ENCODE measurements at regions not wholly inside any gene's neighbourhood (a gene's known extent, or its start where the extent isn't known, plus 50 kb on each side); places are given as distances from the start of the nearest gene placed in this dataset.
"Not testable (repeated sequence)": the region's sequence is repeated elsewhere in the genome, so short reads cannot be mapped to it uniquely, and the experiment has no call there.

DNA sequence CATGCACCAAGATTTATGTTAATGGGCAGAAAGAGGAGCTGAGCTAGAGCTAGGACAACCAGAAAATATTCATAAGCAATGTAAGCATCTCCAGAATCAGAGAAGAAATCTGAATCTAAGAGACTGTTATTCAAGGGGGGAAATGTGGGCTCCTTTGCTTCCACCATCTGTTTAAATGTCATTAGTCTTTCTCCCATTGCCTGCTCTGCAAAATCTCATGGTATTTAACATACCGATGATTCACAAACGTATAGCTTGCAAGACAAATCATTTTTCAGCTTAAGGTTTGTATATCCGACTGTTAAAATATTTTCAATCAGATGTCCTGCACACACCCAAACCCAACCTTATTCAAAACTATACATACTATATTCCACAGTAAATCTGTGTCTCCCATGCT, 133.4 kb upstream of the TACR3 start:
- DNase-seq = no peak

DNA sequence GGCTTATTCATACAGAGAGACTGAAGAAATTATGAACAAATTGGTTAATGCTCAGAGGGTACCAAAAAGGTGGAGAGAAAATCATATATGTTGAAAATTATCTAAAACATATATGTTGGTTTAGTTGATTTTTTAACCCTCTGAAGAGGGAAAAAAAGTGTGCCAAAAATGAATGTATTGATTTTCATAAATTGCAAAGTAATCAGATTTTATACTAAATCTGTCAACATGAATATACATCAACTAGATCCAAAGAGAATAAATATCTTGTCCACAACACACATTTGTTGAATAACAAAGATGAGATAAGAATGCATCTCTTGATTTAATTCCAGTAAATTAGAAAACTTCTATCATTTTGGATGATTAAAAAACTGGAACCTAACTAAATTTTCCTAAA, 125.3 kb upstream of the TACR3 start:
- DNase-seq = no peak

DNA sequence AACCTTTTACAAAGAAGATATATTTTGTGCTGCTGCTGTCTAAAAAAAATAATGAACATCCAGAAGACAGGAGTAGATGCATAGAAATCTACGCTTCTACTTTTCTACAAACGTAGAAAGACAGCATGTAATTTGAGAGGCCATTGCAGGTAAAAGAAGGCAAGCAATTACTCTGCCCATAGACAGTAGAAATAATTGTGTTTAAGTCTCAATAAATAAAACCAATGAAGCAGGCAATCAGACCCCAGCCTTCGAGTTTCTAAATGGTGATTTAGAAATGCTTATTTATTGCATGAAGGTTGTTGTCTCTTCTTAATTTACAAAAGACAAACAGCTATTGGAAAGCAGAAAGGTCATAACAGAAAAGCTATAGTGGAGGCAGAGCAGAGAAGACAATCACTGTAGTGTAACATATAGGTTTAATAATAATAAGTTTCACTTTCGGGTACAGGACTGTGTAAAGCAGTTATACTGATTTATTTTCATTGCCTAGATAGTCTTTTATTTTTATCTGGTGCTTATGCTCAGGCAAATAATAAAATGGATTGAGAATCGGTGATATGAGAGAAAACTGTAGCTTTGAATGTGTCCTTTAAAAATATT, 123.0 kb upstream of the TACR3 start:
- no peak for DNase-seq

DNA sequence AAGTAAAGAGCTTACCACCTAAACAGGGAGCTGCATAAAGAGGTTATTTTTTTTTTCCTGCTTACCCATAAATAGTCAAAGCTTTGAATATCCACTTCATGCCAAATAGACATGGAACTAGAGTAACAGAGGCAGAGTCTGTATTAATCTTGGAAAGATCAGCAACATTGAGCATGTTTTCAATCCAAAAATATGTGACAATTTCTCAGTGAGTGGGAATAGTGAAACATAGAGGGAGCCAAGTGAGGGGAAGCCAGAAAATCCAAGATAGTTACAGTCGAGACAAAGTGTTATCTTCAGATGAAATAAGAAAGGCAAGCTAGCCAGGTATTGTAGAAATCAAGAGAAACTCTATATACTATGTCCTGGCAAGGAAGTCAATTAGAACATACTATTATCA, 122.3 kb upstream of the TACR3 start:
- no peak for DNase-seq

DNA sequence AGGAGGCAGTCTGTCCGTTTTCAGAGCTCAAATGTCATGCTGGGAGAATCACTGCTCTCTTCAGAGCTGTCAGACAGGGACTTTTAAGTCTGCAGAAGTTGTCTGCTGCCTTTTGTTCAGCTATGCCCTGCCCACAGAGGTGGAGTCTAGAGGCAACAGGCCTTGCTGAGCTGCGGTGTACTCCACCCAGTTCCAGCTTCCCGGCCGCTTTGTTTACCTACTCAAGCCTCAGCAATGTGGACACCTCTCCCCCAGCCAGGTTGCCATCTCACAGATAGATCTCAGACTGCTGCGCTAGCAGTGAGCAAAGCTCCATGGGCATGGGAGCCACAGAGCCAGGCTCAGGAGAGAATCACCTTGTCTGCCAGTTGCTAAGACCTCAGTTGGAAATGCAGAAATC, 90.5 kb upstream of the TACR3 start:
- not testable (repeated sequence) for DNase-seq

DNA sequence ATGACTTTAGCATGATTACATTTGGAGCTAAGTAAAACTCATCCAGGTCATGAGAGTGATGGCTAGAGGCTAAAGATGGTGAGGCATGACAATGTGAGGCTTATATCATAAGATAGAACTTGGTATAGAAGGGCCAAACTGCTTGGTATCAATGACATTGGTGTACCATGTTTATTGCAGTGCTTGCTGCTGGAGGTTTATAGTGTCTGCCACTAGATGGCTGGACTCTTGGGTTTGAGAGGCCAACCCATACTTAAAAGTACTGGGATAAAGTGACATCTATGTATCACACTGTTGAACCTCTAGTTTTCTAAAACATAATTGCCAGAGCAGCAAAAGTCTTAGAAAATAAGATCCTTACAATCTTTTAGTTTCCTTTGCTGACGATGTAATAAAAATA, 83.0 kb upstream of the TACR3 start:
- DNase-seq = no peak

DNA sequence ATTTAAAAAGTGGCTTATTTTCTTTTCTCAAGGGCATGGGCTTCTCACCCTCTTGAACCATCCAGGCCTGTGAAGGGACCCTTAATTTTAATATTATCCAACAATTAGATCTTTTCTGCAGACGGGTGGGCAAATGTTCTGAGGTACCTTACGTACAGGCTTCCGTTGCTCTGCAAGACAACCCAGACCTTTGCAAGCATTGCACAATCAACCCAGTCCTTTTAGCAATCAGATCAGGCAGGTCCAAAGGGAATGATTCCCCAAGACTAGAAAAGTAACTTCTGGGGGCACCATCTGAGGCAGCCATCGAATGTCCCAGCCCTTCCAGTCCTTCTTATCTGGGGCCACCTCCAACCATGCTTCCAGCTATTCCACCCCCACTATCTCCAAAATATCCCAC, 67.3 kb upstream of the TACR3 start:
- DNase-seq = no peak

DNA sequence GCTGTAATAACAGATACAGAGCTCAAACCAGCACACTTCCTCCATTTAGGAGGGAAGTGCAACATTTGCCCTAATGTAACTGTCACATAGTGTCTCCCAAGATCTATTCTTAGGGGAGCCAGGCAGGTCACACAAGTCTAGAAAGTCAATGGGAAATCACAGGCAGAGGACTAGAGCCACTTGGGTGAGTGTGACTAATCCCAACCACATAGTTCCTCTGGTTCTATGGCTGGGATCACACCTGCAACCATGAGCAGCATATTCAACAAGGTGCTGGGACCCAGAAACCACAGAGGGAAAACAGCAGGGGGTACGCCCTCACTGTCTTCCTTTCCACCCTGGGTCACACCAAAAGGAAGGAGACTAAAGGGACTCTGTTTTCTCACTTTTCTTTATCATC, 66.8 kb upstream of the TACR3 start:
- DNase-seq = no peak

DNA sequence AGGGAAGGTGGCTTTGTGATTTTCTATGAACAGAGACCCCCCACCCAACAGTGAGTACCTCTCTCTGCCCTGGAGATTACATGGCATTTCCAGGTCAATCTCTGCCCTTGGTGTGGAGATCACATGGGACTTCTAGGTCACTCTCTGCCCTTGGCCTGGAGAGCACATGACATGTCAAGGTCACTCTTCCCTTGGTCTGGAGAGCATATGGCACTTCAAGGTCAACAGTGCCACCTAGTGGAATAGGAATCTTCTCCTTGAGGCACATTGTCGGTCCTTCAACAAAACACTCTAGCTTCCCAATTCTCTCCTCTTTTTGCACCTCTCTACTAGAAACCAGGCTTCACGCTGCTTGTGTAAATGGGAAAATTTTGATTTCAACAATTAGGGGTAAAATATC, 66.2 kb upstream of the TACR3 start:
- DNase-seq = peak; percentile 3

DNA sequence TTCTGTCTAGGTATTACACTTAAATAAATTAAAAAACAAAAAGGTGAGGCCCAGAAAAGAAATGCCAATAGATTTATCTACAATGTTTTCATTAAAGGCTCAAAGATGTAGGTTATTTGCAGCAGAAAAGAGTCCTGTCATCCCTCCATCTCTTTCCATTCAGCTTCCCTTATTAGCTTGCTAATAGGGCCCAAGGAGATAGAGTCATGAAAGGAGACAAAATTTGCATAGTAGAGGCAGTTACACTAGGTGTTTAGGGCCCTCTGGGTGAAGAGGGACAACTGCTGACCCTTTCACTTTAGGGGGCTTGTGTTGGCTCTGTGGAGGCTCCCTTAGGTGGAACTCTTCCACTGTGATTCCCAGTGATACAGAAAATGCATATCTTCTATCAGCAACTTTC, 58.4 kb upstream of the TACR3 start:
- no peak for DNase-seq

DNA sequence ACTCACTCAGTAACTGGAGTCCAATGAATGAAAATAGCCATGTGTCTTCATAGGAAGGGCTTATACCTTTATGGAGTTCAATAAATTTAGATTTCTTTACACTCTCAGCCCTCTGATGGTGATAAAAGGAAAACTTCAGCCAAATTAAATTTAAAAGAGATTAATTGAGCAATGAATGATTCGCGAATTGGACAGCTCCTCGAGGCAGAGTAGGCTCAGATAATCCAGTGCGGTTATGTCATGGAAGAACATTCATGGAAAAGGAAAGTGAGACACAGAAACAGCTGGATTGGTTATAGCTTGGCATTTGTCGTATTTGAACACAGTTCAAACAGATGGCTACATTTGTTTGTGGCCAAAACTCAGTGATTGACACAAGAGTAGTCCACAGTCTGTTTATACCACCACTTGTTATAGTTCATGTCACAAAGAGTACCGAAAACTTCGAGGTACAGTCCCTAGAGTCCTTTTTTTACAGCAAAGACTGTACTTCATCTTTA, 54.6 kb upstream of the TACR3 start:
- DNase-seq = no peak

DNA sequence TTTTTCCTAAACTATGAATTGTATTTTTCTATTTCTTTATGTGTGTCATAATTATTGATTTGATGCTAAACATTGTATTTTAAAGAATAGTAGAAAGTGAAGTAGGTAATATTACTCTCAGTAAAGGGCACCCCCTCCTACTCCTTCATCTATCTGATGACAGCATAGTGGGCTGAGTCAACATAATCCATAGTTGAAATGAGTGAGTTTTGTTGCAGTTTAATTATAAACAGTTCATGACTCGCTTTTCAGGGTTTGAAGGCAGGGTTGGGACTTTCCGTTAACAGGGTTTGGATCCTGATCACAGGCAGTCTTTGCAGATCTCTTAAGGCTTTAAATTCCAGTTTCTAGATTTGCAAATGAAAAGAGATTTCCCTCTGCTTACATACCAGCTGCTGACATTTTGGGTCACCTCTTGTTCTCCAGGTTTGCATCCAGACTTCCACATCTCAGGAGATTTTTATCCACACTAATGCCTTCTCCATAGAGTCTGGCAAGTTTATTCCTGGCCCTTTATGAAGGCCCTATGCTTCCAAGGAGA, 54.0 kb upstream of the TACR3 start:
- no peak for DNase-seq
